OCI-LY7 (cell line): ENCODE measurements at regions not wholly inside any gene's neighbourhood (a gene's known extent, or its start where the extent isn't known, plus 50 kb on each side); places are given as distances from the start of the nearest gene placed in this dataset.

ENCODE experiments used
- EZH2phosphoT487 ChIP-seq: fragments of 200-600 bp; sonication (generic); IDR thresholded peaks from 2 replicates; pipeline ENCODE4 v1.6.1; 2018; ENCODE audit warnings: low read depth, borderline replicate concordance, mild to moderate bottlenecking, mixed run types, antibody characterized with exemption, low read length, moderate library complexity, mixed read lengths
- TF ChIP-seq, protein P1 (sequence below): fragments of 200-600 bp; sonication (generic); conservative IDR thresholded peaks from 2 replicates; pipeline ENCODE4 v1.5.1; 2014; ENCODE audit warnings: mild to moderate bottlenecking, antibody characterized with exemption, low read length, moderate library complexity, mixed read lengths

DNA sequence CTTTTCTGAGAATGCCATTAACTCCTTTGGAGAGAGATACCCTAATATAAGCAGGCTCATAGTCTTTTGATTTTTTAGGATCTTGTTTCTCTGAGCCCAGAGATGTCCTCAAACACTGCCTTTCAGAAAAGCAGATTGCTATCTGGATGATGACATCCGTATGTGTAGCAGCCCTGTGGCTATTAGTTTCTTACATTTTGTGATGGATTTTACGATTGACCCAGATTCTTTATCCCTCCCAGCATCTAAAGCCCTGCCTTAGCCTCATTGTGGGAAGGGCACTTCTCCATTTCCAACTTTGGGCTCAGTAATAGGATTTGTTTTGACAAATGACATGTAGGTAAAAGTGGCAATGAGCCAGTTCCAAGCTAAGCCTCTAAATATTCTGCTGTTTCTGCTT lies 300.3 kb downstream of the TTLL7 start:
- TF ChIP-seq, protein P1, sequence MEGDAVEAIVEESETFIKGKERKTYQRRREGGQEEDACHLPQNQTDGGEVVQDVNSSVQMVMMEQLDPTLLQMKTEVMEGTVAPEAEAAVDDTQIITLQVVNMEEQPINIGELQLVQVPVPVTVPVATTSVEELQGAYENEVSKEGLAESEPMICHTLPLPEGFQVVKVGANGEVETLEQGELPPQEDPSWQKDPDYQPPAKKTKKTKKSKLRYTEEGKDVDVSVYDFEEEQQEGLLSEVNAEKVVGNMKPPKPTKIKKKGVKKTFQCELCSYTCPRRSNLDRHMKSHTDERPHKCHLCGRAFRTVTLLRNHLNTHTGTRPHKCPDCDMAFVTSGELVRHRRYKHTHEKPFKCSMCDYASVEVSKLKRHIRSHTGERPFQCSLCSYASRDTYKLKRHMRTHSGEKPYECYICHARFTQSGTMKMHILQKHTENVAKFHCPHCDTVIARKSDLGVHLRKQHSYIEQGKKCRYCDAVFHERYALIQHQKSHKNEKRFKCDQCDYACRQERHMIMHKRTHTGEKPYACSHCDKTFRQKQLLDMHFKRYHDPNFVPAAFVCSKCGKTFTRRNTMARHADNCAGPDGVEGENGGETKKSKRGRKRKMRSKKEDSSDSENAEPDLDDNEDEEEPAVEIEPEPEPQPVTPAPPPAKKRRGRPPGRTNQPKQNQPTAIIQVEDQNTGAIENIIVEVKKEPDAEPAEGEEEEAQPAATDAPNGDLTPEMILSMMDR = no peak
- TF ChIP-seq EZH2phosphoT487 = no peak
